ENCODE measurements at regions not wholly inside any gene's neighbourhood (a gene's known extent, or its start where the extent isn't known, plus 50 kb on each side); places are given as distances from the start of the nearest gene placed in this dataset.

DNA sequence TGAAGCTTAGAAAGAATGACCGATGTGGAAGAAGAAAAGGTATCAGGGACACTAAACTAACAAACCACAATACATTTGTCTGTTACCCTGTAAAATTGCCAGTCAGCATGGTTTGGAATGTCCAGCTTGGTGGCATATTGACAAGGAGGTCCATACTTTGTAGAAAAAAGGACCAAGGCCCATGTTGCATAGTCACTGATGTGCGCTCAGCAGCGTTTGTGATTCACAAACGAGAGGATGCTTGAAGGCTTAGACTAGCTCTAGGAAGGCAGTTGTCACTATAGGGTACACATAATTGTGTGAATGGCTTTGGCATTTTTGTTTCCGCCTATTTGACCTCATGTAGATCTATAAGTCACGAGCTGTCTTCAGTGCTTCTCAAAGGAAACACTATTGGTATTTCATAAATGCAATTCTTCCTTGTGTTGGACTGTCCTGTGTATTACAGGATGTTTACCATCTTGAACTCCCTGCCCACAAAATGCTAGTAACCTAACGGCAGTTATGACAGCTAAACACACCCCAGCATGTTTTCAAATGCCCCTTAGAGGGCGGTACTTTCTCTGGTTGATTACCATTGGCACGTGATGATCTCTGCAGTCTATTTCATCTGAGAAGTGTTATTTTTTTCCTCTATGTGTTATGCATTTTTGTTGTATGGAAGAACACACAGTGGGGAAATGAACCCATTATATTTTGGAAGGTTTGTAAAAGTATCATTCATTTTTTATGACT lies 304.2 kb downstream of the CYRIA start:
- Histone ChIP-seq H3K4me1 (ENCODE audit: insufficient read depth, low read length) (no peaks in the 10 kb centered on the region), H3K36me3 (ENCODE audit: insufficient read depth, low read length) (no peaks in the 10 kb centered on the region), H3K9me3 (ENCODE audit: low read length) (no peaks in the 10 kb centered on the region), H3K27ac (ENCODE audit: low read depth, low read length) (no peak overlapping the region), H3K27me3 (ENCODE audit: insufficient read depth, low read length, poor library complexity, severe bottlenecking) (no peaks in the 10 kb centered on the region), H3K4me3 (ENCODE audit: low read length) (no peak overlapping the region)
- no peak for DNase-seq
- Mint-ChIP-seq H3K4me3 (no peak overlapping the region), H3K27me3 (no peaks in the 10 kb centered on the region), H3K36me3 (no peaks in the 10 kb centered on the region), H3K27ac (no peak overlapping the region), H3K9me3 (peaks cover 4 to 10% (median 6%) of the 10 kb centered on the region in 5 donors), H3K4me1 (no peaks in the 10 kb centered on the region)
- POLR2A ChIA-PET, result no interaction called here
- CTCF ChIA-PET, result no interaction called here

DNA sequence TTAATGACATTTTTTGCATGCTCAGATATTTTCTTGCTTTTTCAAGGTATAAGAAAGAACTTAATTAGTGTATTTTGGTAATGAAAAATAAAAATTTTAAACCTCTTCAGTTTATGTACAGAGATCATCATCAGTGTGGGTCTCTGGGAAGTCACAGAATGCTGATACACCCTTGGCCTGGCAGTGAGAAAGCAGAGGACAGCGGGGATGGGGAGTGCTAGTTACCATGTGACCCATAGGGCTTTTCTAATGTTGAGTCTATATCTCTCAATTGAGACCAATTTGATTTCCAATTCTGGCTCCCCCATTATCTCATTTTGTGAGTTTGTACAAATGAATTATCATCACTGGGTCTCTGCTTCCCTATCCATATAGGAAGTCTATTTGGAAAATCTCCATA lies 305.7 kb downstream of the CYRIA start:
- Mint-ChIP-seq H3K4me1 (no peaks in the 10 kb centered on the region), H3K27me3 (no peaks in the 10 kb centered on the region), H3K36me3 (no peaks in the 10 kb centered on the region), H3K9me3 (peaks cover 2 to 10% (median 8%) of the 10 kb centered on the region in 5 donors), H3K4me3 (no peak overlapping the region), H3K27ac (no peak overlapping the region)
- POLR2A ChIA-PET, result no interaction called here
- Histone ChIP-seq H3K36me3 (ENCODE audit: insufficient read depth, low read length) (no peaks in the 10 kb centered on the region), H3K27ac (ENCODE audit: low read depth, low read length) (no peak overlapping the region), H3K27me3 (ENCODE audit: insufficient read depth, low read length, poor library complexity, severe bottlenecking) (no peaks in the 10 kb centered on the region), H3K9me3 (ENCODE audit: low read length) (no peaks in the 10 kb centered on the region), H3K4me1 (ENCODE audit: insufficient read depth, low read length) (no peaks in the 10 kb centered on the region), H3K4me3 (ENCODE audit: low read length) (no peak overlapping the region)
- CTCF ChIA-PET, result no interaction called here
- DNase-seq, result no peak

DNA sequence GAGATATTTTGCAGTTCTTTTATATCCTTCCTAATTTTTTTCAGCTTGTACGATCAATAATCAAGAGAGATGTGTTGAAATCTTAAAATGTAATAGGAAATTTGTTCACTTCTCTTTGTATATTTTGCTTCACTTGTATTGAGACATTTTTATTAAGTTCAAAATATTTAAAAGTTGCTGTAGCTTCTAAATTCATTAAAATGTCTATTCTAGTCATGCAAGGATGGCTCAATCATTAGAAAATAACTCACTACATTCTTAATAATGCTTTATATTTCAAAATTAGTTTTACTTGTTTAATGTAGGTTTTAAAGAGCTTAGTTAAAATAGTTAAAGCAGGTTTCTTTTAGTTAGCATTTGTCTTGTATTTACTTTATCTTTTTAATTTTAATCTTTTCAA lies 308.4 kb downstream of the CYRIA start:
- peaks cover 0 to 10% (median 5%) of the 10 kb centered on the region in 5 donors for H3K9me3 Mint-ChIP-seq
- no peak overlapping the region for H3K27ac ChIP-seq (ENCODE audit: low read depth, low read length)
- ChIA-PET POLR2A (no interaction called here), CTCF (no interaction called here)
- H3K4me1 ChIP-seq (ENCODE audit: insufficient read depth, low read length), result no peaks in the 10 kb centered on the region
- H3K36me3 ChIP-seq (ENCODE audit: insufficient read depth, low read length), result no peaks in the 10 kb centered on the region
- no peaks in the 10 kb centered on the region for H3K27me3 ChIP-seq (ENCODE audit: insufficient read depth, low read length, poor library complexity, severe bottlenecking)
- no peaks in the 10 kb centered on the region for H3K36me3 Mint-ChIP-seq
- no peak overlapping the region for H3K27ac Mint-ChIP-seq
- no peak for DNase-seq
- H3K4me1 Mint-ChIP-seq, result no peaks in the 10 kb centered on the region
- H3K27me3 Mint-ChIP-seq, result no peaks in the 10 kb centered on the region
- no peak overlapping the region for H3K4me3 Mint-ChIP-seq
- H3K9me3 ChIP-seq (ENCODE audit: low read length), result no peaks in the 10 kb centered on the region
- no peak overlapping the region for H3K4me3 ChIP-seq (ENCODE audit: low read length)

DNA sequence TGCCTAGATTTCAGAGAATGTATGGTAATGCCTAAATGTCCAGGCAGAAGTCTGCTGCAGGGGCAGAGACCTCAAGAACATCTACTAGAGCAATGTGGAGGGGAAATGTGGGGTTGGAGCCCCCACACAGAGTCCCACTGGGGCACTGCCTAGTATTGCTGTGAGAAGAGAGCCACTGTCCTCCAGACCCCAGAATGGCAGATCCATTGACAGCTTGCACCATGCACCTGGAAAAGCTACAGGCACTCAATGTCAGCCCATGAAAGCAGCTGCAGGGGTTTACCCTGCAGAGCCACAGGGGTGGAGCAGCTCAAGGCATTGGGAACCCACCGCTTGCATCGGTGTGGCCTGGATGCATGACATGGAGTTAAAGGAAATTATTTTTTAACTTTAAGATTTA lies 314.1 kb downstream of the CYRIA start:
- Mint-ChIP-seq H3K4me3 (no peak overlapping the region), H3K27ac (no peak overlapping the region)
- CTCF ChIA-PET, result no interaction called here

DNA sequence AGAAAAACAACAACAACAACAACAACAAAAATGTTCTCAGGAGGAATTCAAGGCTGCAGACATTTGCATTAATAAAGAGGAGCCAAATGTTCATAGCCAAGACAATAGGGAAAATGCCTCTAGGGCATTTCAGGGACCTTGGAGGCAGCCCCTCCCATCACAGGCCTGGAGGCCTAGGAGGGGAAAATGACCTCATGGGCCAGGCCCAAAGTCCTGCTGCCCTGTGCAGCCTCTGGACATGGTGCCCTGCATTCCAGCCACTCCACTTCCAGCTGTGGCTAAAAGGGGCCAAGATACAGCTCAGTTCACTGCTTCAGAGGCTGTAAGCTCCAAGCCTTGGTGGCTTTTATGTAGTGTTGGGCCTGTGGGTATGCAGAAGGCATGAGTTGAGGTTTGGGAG lies 314.5 kb downstream of the CYRIA start:
- Histone ChIP-seq H3K27me3 (ENCODE audit: insufficient read depth, low read length, poor library complexity, severe bottlenecking) (no peaks in the 10 kb centered on the region), H3K4me1 (ENCODE audit: insufficient read depth, low read length) (no peaks in the 10 kb centered on the region), H3K27ac (ENCODE audit: low read depth, low read length) (no peak overlapping the region), H3K36me3 (ENCODE audit: insufficient read depth, low read length) (no peaks in the 10 kb centered on the region), H3K9me3 (ENCODE audit: low read length) (no peaks in the 10 kb centered on the region), H3K4me3 (ENCODE audit: low read length) (no peak overlapping the region)
- Mint-ChIP-seq H3K36me3 (no peaks in the 10 kb centered on the region), H3K4me1 (no peaks in the 10 kb centered on the region), H3K27ac (no peak overlapping the region), H3K27me3 (no peaks in the 10 kb centered on the region), H3K4me3 (no peak overlapping the region), H3K9me3 (peaks cover 1 to 9% (median 5%) of the 10 kb centered on the region in 5 donors)
- CTCF ChIA-PET, result no interaction called here
- no peak for DNase-seq
- POLR2A ChIA-PET, result no interaction called here

More for the DNA sequence above, 314.1 kb downstream of the CYRIA start:
- no peak overlapping the region for H3K27ac ChIP-seq (ENCODE audit: low read depth, low read length)
- no peak overlapping the region for H3K4me3 ChIP-seq (ENCODE audit: low read length)
- no peaks in the 10 kb centered on the region for H3K36me3 Mint-ChIP-seq
- H3K4me1 Mint-ChIP-seq, result no peaks in the 10 kb centered on the region
- H3K4me1 ChIP-seq (ENCODE audit: insufficient read depth, low read length), result no peaks in the 10 kb centered on the region
- H3K9me3 ChIP-seq (ENCODE audit: low read length), result no peaks in the 10 kb centered on the region
- H3K27me3 Mint-ChIP-seq, result no peaks in the 10 kb centered on the region
- no peak for DNase-seq
- POLR2A ChIA-PET, result no interaction called here
- H3K36me3 ChIP-seq (ENCODE audit: insufficient read depth, low read length), result no peaks in the 10 kb centered on the region
- H3K9me3 Mint-ChIP-seq, result peaks cover under 1 to 9% (median 3%) of the 10 kb centered on the region in 5 donors
- no peaks in the 10 kb centered on the region for H3K27me3 ChIP-seq (ENCODE audit: insufficient read depth, low read length, poor library complexity, severe bottlenecking)

DNA sequence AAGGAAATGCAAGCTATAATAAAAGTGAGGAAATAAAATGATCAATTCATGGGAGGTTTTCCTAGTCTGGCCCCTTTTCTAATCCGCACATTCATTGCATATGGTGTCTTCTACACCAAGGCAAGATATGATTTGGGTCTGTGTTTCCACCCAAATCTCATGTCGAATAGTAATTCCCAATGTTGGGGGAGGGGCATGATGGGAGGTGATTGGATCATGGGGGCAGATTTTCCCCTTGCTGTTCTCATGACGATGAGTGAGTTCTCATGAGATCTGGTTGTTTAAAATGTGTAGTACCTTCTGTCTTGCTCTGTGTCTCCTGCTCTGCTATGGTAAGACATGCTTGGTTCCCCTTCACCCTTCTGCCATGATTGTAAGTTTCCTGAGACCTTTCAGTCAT lies 315.4 kb downstream of the CYRIA start:
- H3K27me3 Mint-ChIP-seq, result no peaks in the 10 kb centered on the region
- no peaks in the 10 kb centered on the region for H3K36me3 Mint-ChIP-seq
- no peak overlapping the region for H3K27ac Mint-ChIP-seq
- ChIA-PET CTCF (no interaction called here), POLR2A (no interaction called here)
- no peaks in the 10 kb centered on the region for H3K27me3 ChIP-seq (ENCODE audit: insufficient read depth, low read length, poor library complexity, severe bottlenecking)
- DNase-seq, result no peak
- H3K4me3 ChIP-seq (ENCODE audit: low read length), result no peak overlapping the region
- H3K4me1 Mint-ChIP-seq, result no peaks in the 10 kb centered on the region
- no peak overlapping the region for H3K27ac ChIP-seq (ENCODE audit: low read depth, low read length)
- H3K4me3 Mint-ChIP-seq, result no peak overlapping the region
- H3K9me3 Mint-ChIP-seq, result peaks cover 1 to 6% (median 5%) of the 10 kb centered on the region in 5 donors
- H3K9me3 ChIP-seq (ENCODE audit: low read length), result no peaks in the 10 kb centered on the region
- no peaks in the 10 kb centered on the region for H3K36me3 ChIP-seq (ENCODE audit: insufficient read depth, low read length)
- no peaks in the 10 kb centered on the region for H3K4me1 ChIP-seq (ENCODE audit: insufficient read depth, low read length)

DNA sequence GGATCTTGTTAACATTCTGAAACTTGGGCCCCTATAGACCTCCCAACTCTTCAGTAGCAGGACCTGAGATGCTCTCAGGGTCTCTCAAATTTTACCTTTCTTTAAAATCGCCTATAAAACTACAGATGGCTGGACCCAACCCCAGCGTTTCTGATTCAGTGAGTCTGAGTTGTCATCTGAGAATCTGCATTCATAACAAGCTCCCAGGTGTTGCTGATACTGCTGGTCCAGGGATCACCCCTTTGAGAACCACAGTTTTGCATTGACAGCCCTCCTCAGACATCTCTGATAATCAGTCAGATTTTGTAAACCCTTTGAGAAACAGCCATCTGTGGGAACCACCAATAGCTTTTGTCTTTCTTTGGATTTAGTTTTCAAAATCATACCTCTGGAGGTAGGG lies 315.8 kb downstream of the CYRIA start:
- ChIA-PET CTCF (no interaction called here), POLR2A (no interaction called here)
- no peaks in the 10 kb centered on the region for H3K27me3 Mint-ChIP-seq
- no peaks in the 10 kb centered on the region for H3K36me3 Mint-ChIP-seq
- H3K27ac ChIP-seq (ENCODE audit: low read depth, low read length), result no peak overlapping the region
- no peak for DNase-seq
- H3K4me3 ChIP-seq (ENCODE audit: low read length), result no peak overlapping the region
- H3K9me3 Mint-ChIP-seq, result peaks cover 1 to 6% (median 5%) of the 10 kb centered on the region in 5 donors
- H3K4me3 Mint-ChIP-seq, result no peak overlapping the region
- H3K4me1 ChIP-seq (ENCODE audit: insufficient read depth, low read length), result no peaks in the 10 kb centered on the region
- H3K4me1 Mint-ChIP-seq, result no peaks in the 10 kb centered on the region
- H3K36me3 ChIP-seq (ENCODE audit: insufficient read depth, low read length), result no peaks in the 10 kb centered on the region
- no peak overlapping the region for H3K27ac Mint-ChIP-seq
- H3K9me3 ChIP-seq (ENCODE audit: low read length), result no peaks in the 10 kb centered on the region
- H3K27me3 ChIP-seq (ENCODE audit: insufficient read depth, low read length, poor library complexity, severe bottlenecking), result no peaks in the 10 kb centered on the region

DNA sequence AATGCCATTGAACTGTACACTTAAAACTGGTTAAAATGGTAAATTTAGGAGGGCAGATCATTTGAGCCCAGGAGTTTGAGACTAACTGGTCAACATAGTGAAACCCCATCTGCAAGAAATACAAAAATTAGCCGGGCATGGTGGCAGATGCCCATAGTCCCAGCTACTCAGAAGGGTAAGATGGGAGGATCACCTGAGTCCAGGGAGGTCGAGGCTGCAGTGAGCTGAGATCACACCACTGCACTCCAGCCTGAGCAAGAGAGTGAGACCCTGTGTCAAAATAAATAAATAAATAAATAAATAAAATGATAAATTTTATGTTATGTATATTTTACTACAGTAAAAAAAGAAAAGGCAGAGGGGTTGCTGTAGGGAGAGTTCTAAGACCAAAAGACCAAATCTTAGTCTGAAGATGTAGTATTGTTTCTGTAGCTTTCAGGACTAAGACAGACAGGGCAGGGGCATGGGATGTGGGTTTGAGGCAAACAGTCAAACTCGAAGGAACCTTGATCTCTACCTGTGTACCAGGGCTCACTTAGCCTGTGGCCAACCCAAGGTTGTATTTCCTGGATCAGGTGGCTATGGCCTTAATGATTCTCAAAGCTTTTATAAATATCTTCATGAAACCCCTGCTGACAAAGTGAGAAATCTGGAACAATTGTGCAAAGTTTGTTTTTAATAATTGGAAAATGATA lies 316.7 kb downstream of the CYRIA start:
- CTCF ChIA-PET, result no interaction called here
- Mint-ChIP-seq H3K27me3 (no peaks in the 10 kb centered on the region), H3K4me1 (no peaks in the 10 kb centered on the region), H3K36me3 (no peaks in the 10 kb centered on the region), H3K27ac (no peak overlapping the region), H3K9me3 (peaks cover 1 to 6% (median 5%) of the 10 kb centered on the region in 5 donors), H3K4me3 (no peak overlapping the region)
- no peak overlapping the region for H3K4me3 ChIP-seq (ENCODE audit: low read length)
- DNase-seq, result no peak
- POLR2A ChIA-PET, result no interaction called here
- H3K9me3 ChIP-seq (ENCODE audit: low read length), result no peaks in the 10 kb centered on the region
- no peak overlapping the region for H3K27ac ChIP-seq (ENCODE audit: low read depth, low read length)
- H3K4me1 ChIP-seq (ENCODE audit: insufficient read depth, low read length), result no peaks in the 10 kb centered on the region
- no peaks in the 10 kb centered on the region for H3K36me3 ChIP-seq (ENCODE audit: insufficient read depth, low read length)
- no peaks in the 10 kb centered on the region for H3K27me3 ChIP-seq (ENCODE audit: insufficient read depth, low read length, poor library complexity, severe bottlenecking)
